Mesothelial cell of epicardium (in vitro differentiated cells): ENCODE measurements at regions not wholly inside any gene's neighbourhood (a gene's known extent, or its start where the extent isn't known, plus 50 kb on each side); places are given as distances from the start of the nearest gene placed in this dataset.

Source experiments
- DNase-seq, 2 experiments: peaks; one replicate each; pipeline ENCODE4 v3.0.0; 2021; ENCODE audit warnings: low spot score in 2 of 2; ENCODE audit not compliant: unreplicated experiment in 2 of 2
- H3K27ac Mint-ChIP-seq: 2 replicates; pipeline ENCODE4 v1.8.0; 2021; ENCODE audit warnings: mixed read lengths
- H3K27me3 Mint-ChIP-seq: 2 replicates; pipeline ENCODE4 v1.8.0; 2021; ENCODE audit warnings: low read depth, mixed read lengths
- H3K36me3 Mint-ChIP-seq: 2 replicates; pipeline ENCODE4 v1.8.0; 2021; ENCODE audit warnings: mixed read lengths
- H3K4me1 Mint-ChIP-seq: 2 replicates; pipeline ENCODE4 v1.8.0; 2021; ENCODE audit warnings: mixed read lengths
- H3K4me3 Mint-ChIP-seq: 2 replicates; pipeline ENCODE4 v1.8.0; 2021; ENCODE audit warnings: mild to moderate bottlenecking, moderate library complexity, mixed read lengths
- H3K9me3 Mint-ChIP-seq: 2 replicates; pipeline ENCODE4 v1.8.0; 2021; ENCODE audit warnings: mixed read lengths
- TF ChIP-seq, protein P1 (sequence below): fragments of 200-600 bp; sonication (generic); IDR thresholded peaks from one replicate; pipeline ENCODE4 v1.5.0; 2021; ENCODE audit warnings: antibody characterized with exemption; ENCODE audit not compliant: unreplicated experiment

DNA sequence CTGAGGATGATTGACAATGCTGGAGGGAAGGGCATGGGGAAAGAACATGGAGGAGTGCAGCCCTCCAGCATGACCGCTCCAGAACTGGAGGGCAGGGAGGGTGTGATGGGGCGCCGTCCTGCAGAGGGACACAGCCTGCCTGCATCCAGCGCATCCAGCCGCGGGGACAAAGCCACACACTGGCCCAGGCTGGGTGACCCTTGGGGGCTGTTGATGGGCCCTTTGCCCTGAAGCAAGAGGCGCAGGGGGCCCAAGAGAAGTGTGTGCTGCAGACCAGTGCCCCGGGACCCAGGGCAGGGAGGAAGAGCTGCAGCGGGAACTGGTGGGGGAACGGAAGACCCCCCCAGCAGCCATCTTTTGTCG lies 169.8 kb upstream of the PPP1R26 start:
- DNase-seq = peak in 1 of 2 experiments; percentile 29
- Mint-ChIP-seq H3K36me3 (no peaks in the 10 kb centered on the region), H3K9me3 (peaks cover 16% of the 10 kb centered on the region), H3K27me3 (peaks cover 46% of the 10 kb centered on the region), H3K4me3 (no peak overlapping the region), H3K27ac (no peak overlapping the region), H3K4me1 (no peaks in the 10 kb centered on the region)
- TF ChIP-seq, protein P1, sequence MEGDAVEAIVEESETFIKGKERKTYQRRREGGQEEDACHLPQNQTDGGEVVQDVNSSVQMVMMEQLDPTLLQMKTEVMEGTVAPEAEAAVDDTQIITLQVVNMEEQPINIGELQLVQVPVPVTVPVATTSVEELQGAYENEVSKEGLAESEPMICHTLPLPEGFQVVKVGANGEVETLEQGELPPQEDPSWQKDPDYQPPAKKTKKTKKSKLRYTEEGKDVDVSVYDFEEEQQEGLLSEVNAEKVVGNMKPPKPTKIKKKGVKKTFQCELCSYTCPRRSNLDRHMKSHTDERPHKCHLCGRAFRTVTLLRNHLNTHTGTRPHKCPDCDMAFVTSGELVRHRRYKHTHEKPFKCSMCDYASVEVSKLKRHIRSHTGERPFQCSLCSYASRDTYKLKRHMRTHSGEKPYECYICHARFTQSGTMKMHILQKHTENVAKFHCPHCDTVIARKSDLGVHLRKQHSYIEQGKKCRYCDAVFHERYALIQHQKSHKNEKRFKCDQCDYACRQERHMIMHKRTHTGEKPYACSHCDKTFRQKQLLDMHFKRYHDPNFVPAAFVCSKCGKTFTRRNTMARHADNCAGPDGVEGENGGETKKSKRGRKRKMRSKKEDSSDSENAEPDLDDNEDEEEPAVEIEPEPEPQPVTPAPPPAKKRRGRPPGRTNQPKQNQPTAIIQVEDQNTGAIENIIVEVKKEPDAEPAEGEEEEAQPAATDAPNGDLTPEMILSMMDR = no peak

- H3K4me1 Mint-ChIP-seq = no peaks in the 10 kb centered on the region
- H3K4me3 Mint-ChIP-seq = no peak overlapping the region
- peaks cover 47% of the 10 kb centered on the region for H3K27me3 Mint-ChIP-seq
- no peak overlapping the region for H3K27ac Mint-ChIP-seq
- no peaks in the 10 kb centered on the region for H3K36me3 Mint-ChIP-seq
- DNase-seq = peak in 1 of 2 experiments; percentile 17
- peaks cover 16% of the 10 kb centered on the region for H3K9me3 Mint-ChIP-seq
- TF ChIP-seq, protein P1 = no peak
Observed at GRCh38 chr9:135310134-135310533, 169.4 kb upstream of the PPP1R26 start.

GRCh38 chr9:135315572-135315971 lies 164.0 kb upstream of the PPP1R26 start:
- Mint-ChIP-seq H3K9me3 (peaks cover 16% of the 10 kb centered on the region), H3K36me3 (no peaks in the 10 kb centered on the region), H3K27me3 (peaks cover 38% of the 10 kb centered on the region), H3K4me1 (no peaks in the 10 kb centered on the region), H3K27ac (no peak overlapping the region), H3K4me3 (no peak overlapping the region)
- DNase-seq = peak in 1 of 2 experiments; percentile 24
- TF ChIP-seq, protein P1 = no peak

GRCh38 chr9:135320331-135320730 lies 159.3 kb upstream of the PPP1R26 start:
- Mint-ChIP-seq H3K9me3 (peaks cover 3% of the 10 kb centered on the region), H3K4me3 (no peak overlapping the region), H3K36me3 (no peaks in the 10 kb centered on the region), H3K27ac (no peak overlapping the region), H3K4me1 (no peaks in the 10 kb centered on the region), H3K27me3 (peaks cover 40% of the 10 kb centered on the region)
- DNase-seq = no peak
- TF ChIP-seq, protein P1 = no peak

DNA sequence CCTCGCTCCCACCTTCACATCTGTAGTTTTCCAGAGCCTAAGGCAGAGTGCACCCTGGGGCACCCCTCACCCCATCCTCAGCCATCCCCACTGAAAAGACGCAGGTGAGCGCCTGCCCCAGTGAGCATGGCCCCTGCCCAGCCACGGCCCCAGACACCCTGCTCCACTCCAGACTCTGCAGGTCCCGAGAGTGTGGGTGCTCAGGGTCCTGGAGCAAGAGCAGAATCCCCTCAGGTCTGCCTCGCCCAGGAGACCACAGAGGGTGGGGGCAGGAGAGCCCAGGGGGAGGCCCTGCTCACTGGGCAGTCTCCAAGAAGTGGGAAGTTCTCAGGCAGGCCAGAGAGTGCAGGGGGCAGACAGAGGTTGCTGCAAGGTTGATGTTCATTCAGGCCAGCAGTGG lies 158.6 kb upstream of the PPP1R26 start:
- H3K4me3 Mint-ChIP-seq = no peak overlapping the region

More for the DNA sequence above, 158.6 kb upstream of the PPP1R26 start:
- peak in 1 of 2 experiments; percentile 29 for DNase-seq
- no peak overlapping the region for H3K27ac Mint-ChIP-seq
- TF ChIP-seq, protein P1 = no peak
- H3K9me3 Mint-ChIP-seq = peaks cover 3% of the 10 kb centered on the region
- H3K36me3 Mint-ChIP-seq = no peaks in the 10 kb centered on the region
- H3K27me3 Mint-ChIP-seq = peaks cover 35% of the 10 kb centered on the region
- no peaks in the 10 kb centered on the region for H3K4me1 Mint-ChIP-seq
